Gastroesophageal sphincter (tissue), 3 donors: ENCODE measurements at regions not wholly inside any gene's neighbourhood (a gene's known extent, or its start where the extent isn't known, plus 50 kb on each side); places are given as distances from the start of the nearest gene placed in this dataset.

Source experiments
- CTCF ChIP-seq, 4 experiments: fragments of 200-600 bp in 2 of 4; fragments of 450-650 bp in 2 of 4; sonication (generic) in 1 of 4; IDR thresholded peaks; one replicate each; pipeline ENCODE4 v1.5.1; 2017 to 2019; ENCODE audit warnings: antibody characterized with exemption in 4 of 4, mild to moderate bottlenecking in 2 of 4, moderate library complexity in 2 of 4
- EP300 ChIP-seq: sonication (generic); formaldehyde crosslinking; IDR thresholded peaks from one replicate; pipeline ENCODE4 v1.6.1; 2017; ENCODE audit warnings: antibody characterized with exemption, mild to moderate bottlenecking
- POLR2AphosphoS5 ChIP-seq: sonication (generic); formaldehyde crosslinking; IDR thresholded peaks from one replicate; pipeline ENCODE4 v1.6.1; 2017; ENCODE audit warnings: antibody characterized with exemption

GRCh38 chr16:85384833-85385462 lies 228.2 kb upstream of the GSE1 start:
- no peak for TF ChIP-seq CTCF (IDR thresholded peaks at IDR 0.05)
- TF ChIP-seq EP300: no peak
- TF ChIP-seq POLR2AphosphoS5: no peak
